K562 (cell line): ENCODE measurements at regions not wholly inside any gene's neighbourhood (a gene's known extent, or its start where the extent isn't known, plus 50 kb on each side); places are given as distances from the start of the nearest gene placed in this dataset.

Experiments used
- ATAC-seq: fragments of 200-7000 bp; cut with Tn5 transposase; 3 replicates; pipeline ENCODE4 v1.9.1; 2020; ENCODE audit warnings: moderate library complexity
- BruUV-seq: library from RNA; stranded (reverse); fragments of 400-500 nt; replicated peaks from 2 replicates; lab custom pipeline; 2021; lab: Mats Ljungman, UMichigan
- CTCF ChIA-PET: fragments of 300-600 bp; formaldehyde crosslinking; extraction: SDS; loops from one replicate; lab custom pipeline; 2021; ENCODE audit warnings: low intra/inter-chr PET ratio; lab: Yijun Ruan, JAX
- POLR2A ChIA-PET: fragments of 300-600, 350-650 bp; sonication (Branson Sonifier 250); formaldehyde crosslinking; extraction: SDS; loops from one replicate; lab custom pipeline; 2021; ENCODE audit warnings: antibody characterized with exemption, inconsistent platforms; lab: Yijun Ruan, JAX
- DNase-seq, 4 experiments: peaks; one replicate each; pipeline versions ENCODE4 v3.0.0 to v3.0.0-alpha.2; 2011 to 2018; ENCODE audit warnings: low spot score in 3 of 4, mixed read lengths in 3 of 4; ENCODE audit errors: extremely low read depth in 1 of 4
- FAIRE-seq: peaks from 2 replicates; lab custom pipeline; 2011; peaks lifted over from hg19 to GRCh38; lab: Jason Lieb, UNC
- H2AFZ ChIP-seq: 2 replicates; pipeline ENCODE4 v1.6.0; 2011; ENCODE audit warnings: low read depth, low read length, control low read depth, inconsistent platforms
- H3K27ac ChIP-seq: fragments of 200-600 bp; 3 replicates; pipeline ENCODE4 v1.8.0; 2011; ENCODE audit warnings: low read depth, mild to moderate bottlenecking, control low read depth, inconsistent platforms, low read length, moderate library complexity, mixed read lengths; ENCODE audit errors: extremely low read depth
- H3K27me3 ChIP-seq, 2 experiments: fragments of 300-600 bp in 1 of 2; 2 replicates in 1 of 2; 3 replicates in 1 of 2; pipeline versions ENCODE4 v1.6.0 to v1.8.0; 2011; ENCODE audit warnings: inconsistent platforms in 2 of 2, low read length in 2 of 2, mild to moderate bottlenecking in 1 of 2, mixed read lengths in 1 of 2, moderate library complexity in 1 of 2; ENCODE audit not compliant: control insufficient read depth in 2 of 2, insufficient read depth in 2 of 2
- H3K36me3 ChIP-seq: fragments of 300-600 bp; 3 replicates; pipeline ENCODE4 v1.8.0; 2011; ENCODE audit warnings: mild to moderate bottlenecking, low read length, inconsistent platforms; ENCODE audit not compliant: control insufficient read depth, insufficient read depth
- H3K4me1 ChIP-seq, 2 experiments: fragments of 200-600 bp in 1 of 2; replicated peaks in 1 of 2; 2 replicates in 1 of 2; 3 replicates in 1 of 2; pipeline versions ENCODE4 v1.5.1 to v1.8.0; 2011; ENCODE audit warnings: inconsistent platforms in 2 of 2, low read length in 2 of 2, mild to moderate bottlenecking in 1 of 2, mixed read lengths in 1 of 2, moderate library complexity in 1 of 2; ENCODE audit not compliant: control insufficient read depth in 2 of 2, insufficient read depth in 2 of 2
- H3K4me2 ChIP-seq: 2 replicates; pipeline ENCODE4 v1.6.1; 2011; ENCODE audit warnings: low read length, control low read depth, inconsistent platforms, mixed read lengths; ENCODE audit not compliant: insufficient read depth
- H3K4me3 ChIP-seq: fragments of 200-600 bp; sonication (generic), shearing (Covaris generic); 2 replicates; pipeline ENCODE4 v1.5.1; 2016; ENCODE audit warnings: control low read depth, inconsistent platforms
- H3K79me2 ChIP-seq: fragments of 200-600 bp; 3 replicates; pipeline ENCODE4 v1.8.0; 2011; ENCODE audit warnings: low read length, inconsistent platforms; ENCODE audit not compliant: control insufficient read depth, insufficient read depth
- H3K9ac ChIP-seq, 2 experiments: 2 replicates each; pipeline versions ENCODE4 v1.6.0 to v1.6.1; 2011; ENCODE audit warnings: low read depth in 2 of 2, low read length in 2 of 2, control low read depth in 1 of 2, inconsistent platforms in 1 of 2, mild to moderate bottlenecking in 1 of 2, mixed read lengths in 1 of 2; ENCODE audit not compliant: insufficient read depth in 1 of 2
- H3K9me1 ChIP-seq: one replicate; pipeline ENCODE4 v1.6.0; 2011; ENCODE audit warnings: inconsistent platforms, mild to moderate bottlenecking, low read length, moderate library complexity; ENCODE audit not compliant: control insufficient read depth, insufficient read depth
- H3K9me3 ChIP-seq: replicated peaks from 2 replicates; pipeline ENCODE4 v1.5.1; 2011; ENCODE audit warnings: low read depth, low read length, inconsistent platforms; ENCODE audit not compliant: control insufficient read depth, insufficient read depth
- H4K20me1 ChIP-seq: replicated peaks from 2 replicates; pipeline ENCODE4 v1.6.1; 2011; ENCODE audit warnings: low read length, inconsistent platforms, mixed read lengths; ENCODE audit not compliant: control insufficient read depth, insufficient read depth
- ATF6 ChIP-seq: sonication (generic); formaldehyde crosslinking; IDR thresholded peaks from 2 replicates; pipeline ENCODE4 v1.4.0; 2020; ENCODE audit warnings: mild to moderate bottlenecking, missing genetic modification reagents
- BCOR ChIP-seq: fragments of 450-650 bp; IDR thresholded peaks from 2 replicates; pipeline ENCODE4 v1.6.1; 2016
- BRD4 ChIP-seq: fragments of 200-600 bp; sonication (generic); IDR thresholded peaks from 2 replicates; pipeline ENCODE4 v1.6.1; 2017; ENCODE audit warnings: inconsistent platforms
- EP400 ChIP-seq: fragments of 450-650 bp; IDR thresholded peaks from 2 replicates; pipeline ENCODE4 v1.6.1; 2017; ENCODE audit warnings: antibody characterized with exemption, mild to moderate bottlenecking, moderate library complexity
- ETV1 ChIP-seq: fragments of 450-650 bp; conservative IDR thresholded peaks from 2 replicates; pipeline ENCODE4 v1.6.1; 2016; ENCODE audit warnings: missing genetic modification characterization, control low read depth, low read depth, missing compliant biosample characterization
- LARP7 ChIP-seq: fragments of 450-650 bp; IDR thresholded peaks from 2 replicates; pipeline ENCODE4 v1.6.1; 2016
- LCOR ChIP-seq: sonication (generic); formaldehyde crosslinking; IDR thresholded peaks from 2 replicates; pipeline ENCODE4 v1.8.0; 2022; ENCODE audit warnings: mild to moderate bottlenecking, missing genetic modification reagents
- MCM5 ChIP-seq: fragments of 450-650 bp; IDR thresholded peaks from 2 replicates; pipeline ENCODE4 v1.6.1; 2016; ENCODE audit warnings: low read depth
- MXI1 ChIP-seq: IDR thresholded peaks from 2 replicates; pipeline ENCODE4 v1.6.1; 2011; ENCODE audit warnings: low read depth, mild to moderate bottlenecking, improper control_type of control experiment, low read length
- NFYB ChIP-seq: IDR thresholded peaks from 2 replicates; pipeline ENCODE4 v1.6.1; 2011; ENCODE audit warnings: mild to moderate bottlenecking, moderate library complexity; ENCODE audit not compliant: insufficient read length; ENCODE audit errors: extremely low read depth
- POLR2A ChIP-seq: fragments of 450-650 bp; conservative IDR thresholded peaks from 2 replicates; pipeline ENCODE4 v1.6.1; 2016
- POLR3G ChIP-seq: IDR thresholded peaks from 2 replicates; pipeline ENCODE4 v1.6.1; 2011; ENCODE audit not compliant: insufficient read length, insufficient replicate concordance; ENCODE audit errors: extremely low read depth
- RFX5 ChIP-seq: IDR thresholded peaks from 2 replicates; pipeline ENCODE4 v1.6.1; 2011; ENCODE audit warnings: low read depth, mild to moderate bottlenecking, improper control_type of control experiment, low read length
- SLC30A9 ChIP-seq: fragments of 250-450 bp; sonication (Bioruptor Pico); IDR thresholded peaks from 2 replicates; pipeline ENCODE4 v1.8.0; 2022; ENCODE audit warnings: mild to moderate bottlenecking, moderate library complexity
- TEAD4 ChIP-seq, 2 experiments: sonication (generic) in 1 of 2; formaldehyde crosslinking in 1 of 2; IDR thresholded peaks; 2 replicates each; pipeline versions ENCODE4 v1.6.1 to v1.8.0; 2012 to 2022; ENCODE audit warnings: borderline replicate concordance in 1 of 2, inconsistent platforms in 1 of 2, low read length in 1 of 2, mild to moderate bottlenecking in 1 of 2, missing genetic modification reagents in 1 of 2
- ZNF707 ChIP-seq: fragments of 250-450 bp; sonication (Bioruptor Pico); conservative IDR thresholded peaks from 2 replicates; pipeline ENCODE4 v1.8.0; 2022; ENCODE audit warnings: inconsistent platforms, mild to moderate bottlenecking, moderate library complexity
- WGBS: fragments of 100-300 bp; shearing (Covaris generic); methylation state at CpG from one replicate; pipeline ENCODE4 v1.1.6; 2016; ENCODE audit warnings: low coverage, mixed read lengths; ENCODE audit not compliant: insufficient coverage; ENCODE audit errors: missing lambda C conversion rate; 5-methylcytosine and 5-hydroxymethylcytosine counted together
- in situ Hi-C: fragments of 300-500 bp; cut with MboI; formaldehyde crosslinking; loops from 4 replicates; pipeline ENCODE4 v1.15.0; 2018; ENCODE audit warnings: inconsistent platforms, mixed read lengths
- intact Hi-C: fragments of 100-400 bp; cut with micrococcal nuclease; formaldehyde crosslinking; loops from 2 replicates; pipeline ENCODE4 v1.14.2; 2022

DNA sequence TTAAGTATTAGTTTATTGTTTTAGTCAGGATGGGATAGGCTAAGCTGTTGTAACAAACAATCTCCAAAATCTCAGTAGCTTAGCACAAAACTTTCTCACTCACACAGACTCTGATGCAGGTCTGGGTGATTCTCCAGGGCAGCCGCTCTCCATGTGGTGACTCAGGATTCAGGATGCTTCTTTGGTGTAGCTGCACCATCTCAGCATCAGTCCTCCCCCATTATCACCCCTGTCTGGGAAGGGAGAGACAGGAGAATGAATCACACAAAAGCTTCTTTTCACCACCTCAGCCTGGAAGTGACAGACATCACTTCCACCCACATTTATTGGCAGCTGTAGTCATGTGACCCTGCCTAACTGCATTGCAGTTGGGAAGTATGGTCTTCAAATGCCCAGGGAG, 142.3 kb downstream of the DICER1 start:
- no peak overlapping the region for H2AFZ ChIP-seq
- TF ChIP-seq BRD4 = no peak
- TF ChIP-seq POLR2A = no peak
- TF ChIP-seq TEAD4 (IDR thresholded peaks at IDR 0.05; ENCODE audit: low read length) = no peak
- no peak for TF ChIP-seq TEAD4 (CRISPR knock-in tag; IDR thresholded peaks at IDR 0.05; ENCODE audit: borderline replicate concordance)
- TF ChIP-seq NFYB = no peak
- TF ChIP-seq POLR3G = no peak
- no peak for TF ChIP-seq SLC30A9 (CRISPR knock-in tag)
- TF ChIP-seq ETV1 (tag) = no peak
- TF ChIP-seq ATF6 = no peak
- no peak for TF ChIP-seq LCOR (CRISPR knock-in tag)
- TF ChIP-seq LARP7 = no peak
- no peak for TF ChIP-seq BCOR
- no peak for TF ChIP-seq EP400
- no peak for TF ChIP-seq MCM5
- TF ChIP-seq MXI1 = no peak
- no peak for TF ChIP-seq RFX5
- no peak for TF ChIP-seq ZNF707 (CRISPR knock-in tag)
- no peaks in the 10 kb centered on the region for H3K36me3 ChIP-seq
- H4K20me1 ChIP-seq = no peaks in the 10 kb centered on the region
- ChIA-PET POLR2A (interaction anchor here (0.6 kb wide), 1 partner anchor 8 kb away, joined by 4 read pairs; no protein-coding TSS in a partner anchor), CTCF (no interaction called here)
- H3K9ac ChIP-seq = no peak overlapping the region
- no peaks in the 10 kb centered on the region for H3K4me1 ChIP-seq
- H3K9me1 ChIP-seq = no peaks in the 10 kb centered on the region
- no peak for DNase-seq
- no TSS peak for BruUV-seq
- intact Hi-C loops = no loop called here
- H3K4me2 ChIP-seq = no peak overlapping the region
- in situ Hi-C loops = no loop called here
- no peaks in the 10 kb centered on the region for H3K79me2 ChIP-seq
- peaks cover 3 to 22% of the 10 kb centered on the region in 2 experiments; a peak in 3 of 5 replicates for H3K27me3 ChIP-seq
- H3K4me3 ChIP-seq = no peak overlapping the region
- WGBS = no CpG with 5 or more reads among the region's 1 CpG
- FAIRE-seq = no peak
- no peak for ATAC-seq
- H3K9me3 ChIP-seq = no peaks in the 10 kb centered on the region
- H3K27ac ChIP-seq = no peak overlapping the region
